IMR-90 (cell line): ENCODE measurements at regions not wholly inside any gene's neighbourhood (a gene's known extent, or its start where the extent isn't known, plus 50 kb on each side); places are given as distances from the start of the nearest gene placed in this dataset.

ENCODE experiments used
- ATAC-seq: fragments of 200-7000 bp; cut with Tn5 transposase; 2 replicates; pipeline ENCODE4 v1.9.1; 2020; ENCODE audit warnings: low read depth, mild to moderate bottlenecking, moderate library complexity
- BruUV-seq: library from RNA; stranded (reverse); fragments of 400-500 nt; replicated peaks from 2 replicates; lab custom pipeline; 2021; lab: Mats Ljungman, UMichigan
- CTCF ChIA-PET: fragments of 300-600 bp; formaldehyde crosslinking; extraction: SDS; loops from one replicate; lab custom pipeline; 2021; ENCODE audit warnings: antibody characterized with exemption; lab: Yijun Ruan, JAX
- POLR2A ChIA-PET: fragments of 300-600 bp; sonication (Branson Sonifier 250); formaldehyde crosslinking; loops from one replicate; lab custom pipeline; 2022; ENCODE audit warnings: antibody characterized with exemption; ENCODE audit not compliant: unreplicated experiment; lab: Charles Lee
- DNase-seq: peaks from one replicate; pipeline ENCODE4 v3.0.0; 2013
- H2AFZ ChIP-seq: replicated peaks from 2 replicates; pipeline ENCODE3; 2013; ENCODE audit warnings: low read length, mild to moderate bottlenecking; ENCODE audit not compliant: poor library complexity
- H2AK5ac ChIP-seq: 2 replicates; pipeline ENCODE4 v1.6.1; 2013; ENCODE audit warnings: low read depth, low read length, inconsistent platforms
- H2AK9ac ChIP-seq: replicated peaks from 2 replicates; pipeline ENCODE3; 2013; ENCODE audit warnings: mild to moderate bottlenecking, low read depth, low read length, moderate library complexity; ENCODE audit not compliant: poor library complexity
- H2BK120ac ChIP-seq: 2 replicates; pipeline ENCODE4 v1.6.1; 2013; ENCODE audit warnings: low read depth, low read length, inconsistent platforms
- H2BK15ac ChIP-seq: 3 replicates; pipeline ENCODE4 v1.6.1; 2013; ENCODE audit warnings: low read depth, low read length, inconsistent platforms
- H2BK20ac ChIP-seq: 2 replicates; pipeline ENCODE4 v1.6.1; 2013; ENCODE audit warnings: low read depth, mild to moderate bottlenecking, inconsistent platforms, low read length, moderate library complexity
- H2BK5ac ChIP-seq: 2 replicates; pipeline ENCODE4 v1.6.1; 2013; ENCODE audit warnings: mild to moderate bottlenecking, low read depth, low read length, inconsistent platforms; ENCODE audit not compliant: poor library complexity, severe bottlenecking
- H3K14ac ChIP-seq: replicated peaks from 2 replicates; pipeline ENCODE4 v1.6.1; 2013; ENCODE audit warnings: low read depth, low read length, inconsistent platforms
- H3K18ac ChIP-seq: 2 replicates; pipeline ENCODE4 v1.6.1; 2013; ENCODE audit warnings: low read depth, low read length, control low read depth
- H3K23ac ChIP-seq: 2 replicates; pipeline ENCODE4 v1.6.1; 2013; ENCODE audit warnings: low read depth, low read length, inconsistent platforms
- H3K27ac ChIP-seq: 2 replicates; pipeline ENCODE4 v1.5.1; 2013; ENCODE audit warnings: mild to moderate bottlenecking, control low read depth, low read length; ENCODE audit not compliant: insufficient read depth
- H3K27me3 ChIP-seq: 2 replicates; pipeline ENCODE4 v1.6.1; 2013; ENCODE audit warnings: low read length; ENCODE audit not compliant: control insufficient read depth, insufficient read depth
- H3K36me3 ChIP-seq: 2 replicates; pipeline ENCODE4 v1.6.1; 2013; ENCODE audit warnings: low read length, mixed read lengths; ENCODE audit not compliant: control insufficient read depth, insufficient read depth
- H3K4ac ChIP-seq: 2 replicates; pipeline ENCODE4 v1.6.1; 2013; ENCODE audit warnings: low read depth, low read length, inconsistent platforms
- H3K4me1 ChIP-seq: 2 replicates; pipeline ENCODE4 v1.6.1; 2013; ENCODE audit warnings: low read length, mixed read lengths; ENCODE audit not compliant: control insufficient read depth, insufficient read depth
- H3K4me2 ChIP-seq: 2 replicates; pipeline ENCODE4 v1.6.1; 2013; ENCODE audit warnings: low read depth, mild to moderate bottlenecking, control low read depth, low read length, moderate library complexity
- H3K4me3 ChIP-seq: 2 replicates; pipeline ENCODE4 v1.5.1; 2013; ENCODE audit warnings: low read depth, mild to moderate bottlenecking, control low read depth, low read length, moderate library complexity; ENCODE audit not compliant: insufficient read depth
- H3K56ac ChIP-seq: 2 replicates; pipeline ENCODE4 v1.6.1; 2013; ENCODE audit warnings: low read length, inconsistent platforms; ENCODE audit not compliant: insufficient read depth; ENCODE audit errors: extremely low read depth
- H3K79me1 ChIP-seq, 2 experiments: 2 replicates each; pipeline ENCODE4 v1.6.1; 2013; ENCODE audit warnings: low read length in 2 of 2, inconsistent platforms in 1 of 2, low read depth in 1 of 2
- H3K9ac ChIP-seq: 2 replicates; pipeline ENCODE4 v1.6.1; 2013; ENCODE audit warnings: low read depth, low read length, control low read depth
- H3K9me1 ChIP-seq: 2 replicates; pipeline ENCODE4 v1.6.1; 2013; ENCODE audit warnings: low read length, inconsistent platforms; ENCODE audit not compliant: insufficient read depth
- H3K9me3 ChIP-seq: 2 replicates; pipeline ENCODE4 v1.6.1; 2013; ENCODE audit warnings: low read length; ENCODE audit not compliant: control insufficient read depth, insufficient read depth
- H4K20me1 ChIP-seq: 2 replicates; pipeline ENCODE4 v1.6.1; 2013; ENCODE audit warnings: low read length, inconsistent platforms; ENCODE audit not compliant: insufficient read depth
- H4K5ac ChIP-seq: 2 replicates; pipeline ENCODE4 v1.6.1; 2013; ENCODE audit warnings: mild to moderate bottlenecking, low read depth, low read length, control low read depth
- H4K8ac ChIP-seq, 2 experiments: 2 replicates each; pipeline ENCODE4 v1.6.1; 2013; ENCODE audit warnings: low read depth in 2 of 2, low read length in 2 of 2, control low read depth in 1 of 2, inconsistent platforms in 1 of 2
- H4K91ac ChIP-seq: 2 replicates; pipeline ENCODE4 v1.6.1; 2013; ENCODE audit warnings: low read depth, low read length, inconsistent platforms; ENCODE audit not compliant: insufficient read depth
- BHLHE40 ChIP-seq: fragments of 150-350 bp; IDR thresholded peaks from 2 replicates; pipeline ENCODE4 v1.6.1; 2016; ENCODE audit warnings: mild to moderate bottlenecking, low read depth, low read length
- CEBPB ChIP-seq: IDR thresholded peaks from 2 replicates; pipeline ENCODE4 v1.6.1; 2012; ENCODE audit warnings: low read depth, low read length, improper control_type of control experiment
- CHD1 ChIP-seq: IDR thresholded peaks from 2 replicates; pipeline ENCODE4 v1.6.1; 2012; ENCODE audit warnings: low read depth, low read length, improper control_type of control experiment
- ELK1 ChIP-seq: fragments of 150-350 bp; IDR thresholded peaks from 2 replicates; pipeline ENCODE4 v1.6.1; 2016; ENCODE audit warnings: low read depth, mild to moderate bottlenecking, low read length, moderate library complexity, borderline replicate concordance
- FOS ChIP-seq: fragments of 150-350 bp; IDR thresholded peaks from 2 replicates; pipeline ENCODE4 v1.6.1; 2016; ENCODE audit warnings: low read depth, low read length
- MAFK ChIP-seq: IDR thresholded peaks from 2 replicates; pipeline ENCODE4 v1.6.1; 2012; ENCODE audit warnings: low read depth, low read length, improper control_type of control experiment
- MAZ ChIP-seq: IDR thresholded peaks from 2 replicates; pipeline ENCODE4 v1.6.1; 2012; ENCODE audit warnings: low read depth, mild to moderate bottlenecking, low read length, improper control_type of control experiment, moderate library complexity, borderline replicate concordance
- MXI1 ChIP-seq: IDR thresholded peaks from 2 replicates; pipeline ENCODE4 v1.6.1; 2012; ENCODE audit warnings: low read depth, mild to moderate bottlenecking, low read length, moderate library complexity, borderline replicate concordance
- NFE2L2 ChIP-seq: fragments of 150-350 bp; IDR thresholded peaks from 2 replicates; pipeline ENCODE4 v1.6.1; 2016; ENCODE audit warnings: low read depth, mild to moderate bottlenecking, low read length
- POLR2A ChIP-seq: IDR thresholded peaks from 2 replicates; pipeline ENCODE4 v1.6.1; 2012; ENCODE audit warnings: mild to moderate bottlenecking, low read depth, low read length
- RAD21 ChIP-seq: IDR thresholded peaks from 2 replicates; pipeline ENCODE4 v1.6.1; 2012; ENCODE audit warnings: low read length, improper control_type of control experiment
- RCOR1 ChIP-seq: IDR thresholded peaks from 2 replicates; pipeline ENCODE4 v1.6.1; 2012; ENCODE audit warnings: mild to moderate bottlenecking, low read length, improper control_type of control experiment; ENCODE audit not compliant: insufficient replicate concordance
- RFX5 ChIP-seq: IDR thresholded peaks from 2 replicates; pipeline ENCODE4 v1.8.0; 2012; ENCODE audit warnings: low read depth, mild to moderate bottlenecking, low read length, moderate library complexity
- SMC3 ChIP-seq: fragments of 150-350 bp; IDR thresholded peaks from 2 replicates; pipeline ENCODE4 v1.6.1; 2016; ENCODE audit warnings: low read depth, mild to moderate bottlenecking, antibody characterized with exemption, low read length, moderate library complexity
- WGBS, 2 experiments: methylation state at CpG; one replicate each; pipeline versions ENCODE4 v1.1.5 to v1.1.7; 2013; ENCODE audit warnings: missing lambda C conversion rate in 2 of 2; ENCODE audit not compliant: insufficient read length in 1 of 2; ENCODE audit errors: extremely low coverage in 2 of 2; 5-methylcytosine and 5-hydroxymethylcytosine counted together
- dilution Hi-C: fragments of 300-500 bp; cut with HindIII; formaldehyde crosslinking; loops from one replicate; pipeline ENCODE4 v1.14.3; 2018; ENCODE audit warnings: low sequenced_read_pairs; ENCODE audit not compliant: unreplicated experiment
- in situ Hi-C: fragments of 300-500 bp; cut with MboI; formaldehyde crosslinking; loops from 3 replicates; pipeline ENCODE4 v1.14.3; 2019; ENCODE audit warnings: low sequenced_read_pairs, inconsistent platforms, mixed read lengths
- intact Hi-C: fragments of 100-400 bp; cut with micrococcal nuclease; formaldehyde crosslinking; loops from 2 replicates; pipeline ENCODE4 v1.10.0; 2022
- TF ChIP-seq, protein P1 (sequence below): fragments of 150-350 bp; IDR thresholded peaks from 2 replicates; pipeline ENCODE4 v1.6.1; 2017; ENCODE audit warnings: mild to moderate bottlenecking, antibody characterized with exemption, low read length, low read depth
- TF ChIP-seq, protein P2 (sequence below): conservative IDR thresholded peaks from 2 replicates; pipeline ENCODE4 v1.5.1; 2012; ENCODE audit warnings: mild to moderate bottlenecking, low read depth, low read length, improper control_type of control experiment

DNA sequence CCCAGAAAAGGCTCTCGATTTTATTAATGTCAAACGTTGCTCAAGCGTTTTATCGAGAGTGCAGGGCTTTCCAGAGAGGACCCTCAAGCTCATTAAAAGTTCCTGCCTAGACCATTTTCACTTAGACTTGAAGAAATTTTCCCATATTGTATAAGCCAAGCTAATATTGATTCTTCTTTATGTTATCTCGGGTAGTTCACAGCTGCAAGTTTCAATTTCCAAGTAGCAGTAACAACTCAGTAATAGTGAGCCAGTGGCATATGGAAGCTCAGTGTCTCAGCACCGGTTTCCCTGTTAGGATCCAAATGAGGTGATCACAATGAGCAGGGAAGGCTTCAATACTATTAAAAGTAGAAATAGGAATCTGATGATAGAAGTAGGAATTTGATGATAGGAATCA, 274.5 kb downstream of the TMX3 start:
- no peaks in the 10 kb centered on the region for H3K27me3 ChIP-seq
- H3K4me2 ChIP-seq = no peak overlapping the region
- peak overlapping the region; percentile 92; the same call in 1 of the 2 replicates for H2BK120ac ChIP-seq
- no peaks in the 10 kb centered on the region for H4K20me1 ChIP-seq
- H4K91ac ChIP-seq = peak overlapping the region; percentile 16; the same call in 1 of the 2 replicates
- no peaks in the 10 kb centered on the region for H3K9me1 ChIP-seq
- no peak overlapping the region for H3K23ac ChIP-seq
- H2AK5ac ChIP-seq = no peak overlapping the region
- H3K79me1 ChIP-seq = no peaks in the 10 kb centered on the region
- in situ Hi-C loops (no loop called here), dilution Hi-C loops (no loop called here), intact Hi-C loops (no loop called here)
- H2BK5ac ChIP-seq = peak overlapping the region; percentile 7
- ATAC-seq (no peak), DNase-seq (no peak)
- peaks cover 6% of the 10 kb centered on the region; the same call in 1 of the 2 replicates for H3K4me1 ChIP-seq
- peak overlapping the region; percentile 77; the same call in 1 of the 2 replicates for H2BK20ac ChIP-seq
- H2AFZ ChIP-seq = no peak overlapping the region
- H3K36me3 ChIP-seq = no peaks in the 10 kb centered on the region
- POLR2A ChIA-PET = no interaction called here
- peak overlapping the region; percentile 86; the same call in 2 of the 3 replicates for H2BK15ac ChIP-seq
- peak overlapping the region; percentile 0; the same call in 1 of the 2 replicates for H3K18ac ChIP-seq
- no peak overlapping the region for H3K56ac ChIP-seq
- no peak overlapping the region; the same call in 1 of the 2 replicates for H4K5ac ChIP-seq
- H3K9me3 ChIP-seq = peaks cover 1% of the 10 kb centered on the region; the same call in 1 of the 2 replicates
- H3K4me3 ChIP-seq = no peak overlapping the region
- TF ChIP-seq, protein P1, sequence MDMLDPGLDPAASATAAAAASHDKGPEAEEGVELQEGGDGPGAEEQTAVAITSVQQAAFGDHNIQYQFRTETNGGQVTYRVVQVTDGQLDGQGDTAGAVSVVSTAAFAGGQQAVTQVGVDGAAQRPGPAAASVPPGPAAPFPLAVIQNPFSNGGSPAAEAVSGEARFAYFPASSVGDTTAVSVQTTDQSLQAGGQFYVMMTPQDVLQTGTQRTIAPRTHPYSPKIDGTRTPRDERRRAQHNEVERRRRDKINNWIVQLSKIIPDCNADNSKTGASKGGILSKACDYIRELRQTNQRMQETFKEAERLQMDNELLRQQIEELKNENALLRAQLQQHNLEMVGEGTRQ = no peak
- no peak for TF ChIP-seq RAD21
- TF ChIP-seq NFE2L2 = no peak
- no peak for TF ChIP-seq FOS
- TF ChIP-seq ELK1 = no peak
- no peak for TF ChIP-seq MAFK
- no peak for TF ChIP-seq BHLHE40
- TF ChIP-seq CHD1 = no peak
- TF ChIP-seq RCOR1 = no peak
- no peak for TF ChIP-seq POLR2A
- TF ChIP-seq MXI1 = no peak
- TF ChIP-seq MAZ = no peak
- TF ChIP-seq, protein P2, sequence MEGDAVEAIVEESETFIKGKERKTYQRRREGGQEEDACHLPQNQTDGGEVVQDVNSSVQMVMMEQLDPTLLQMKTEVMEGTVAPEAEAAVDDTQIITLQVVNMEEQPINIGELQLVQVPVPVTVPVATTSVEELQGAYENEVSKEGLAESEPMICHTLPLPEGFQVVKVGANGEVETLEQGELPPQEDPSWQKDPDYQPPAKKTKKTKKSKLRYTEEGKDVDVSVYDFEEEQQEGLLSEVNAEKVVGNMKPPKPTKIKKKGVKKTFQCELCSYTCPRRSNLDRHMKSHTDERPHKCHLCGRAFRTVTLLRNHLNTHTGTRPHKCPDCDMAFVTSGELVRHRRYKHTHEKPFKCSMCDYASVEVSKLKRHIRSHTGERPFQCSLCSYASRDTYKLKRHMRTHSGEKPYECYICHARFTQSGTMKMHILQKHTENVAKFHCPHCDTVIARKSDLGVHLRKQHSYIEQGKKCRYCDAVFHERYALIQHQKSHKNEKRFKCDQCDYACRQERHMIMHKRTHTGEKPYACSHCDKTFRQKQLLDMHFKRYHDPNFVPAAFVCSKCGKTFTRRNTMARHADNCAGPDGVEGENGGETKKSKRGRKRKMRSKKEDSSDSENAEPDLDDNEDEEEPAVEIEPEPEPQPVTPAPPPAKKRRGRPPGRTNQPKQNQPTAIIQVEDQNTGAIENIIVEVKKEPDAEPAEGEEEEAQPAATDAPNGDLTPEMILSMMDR = no peak
- no peak for TF ChIP-seq SMC3
- no peak for TF ChIP-seq RFX5
- no peak for TF ChIP-seq CEBPB
- no peak overlapping the region; the same call in 1 of the 2 replicates for H3K4ac ChIP-seq
- CTCF ChIA-PET = no interaction called here
- no peak overlapping the region for H3K14ac ChIP-seq
- no TSS peak for BruUV-seq
- peak overlapping the region; percentile 27 to 92; a peak in 1 of 4 replicates for H4K8ac ChIP-seq
- H3K27ac ChIP-seq = no peak overlapping the region
- 89% methylated on average over 3 of the region's 6 CpGs; no CpG with 5 or more reads in 1 of the 2 experiments for WGBS, 2 experiments
- no peak overlapping the region for H2AK9ac ChIP-seq
- no peak overlapping the region for H3K9ac ChIP-seq
